CD4-positive, alpha-beta T cell treated with Interleukin-6 at 100 ng/mL for 8 hours (primary cell): ENCODE measurements at regions not wholly inside any gene's neighbourhood (a gene's known extent, or its start where the extent isn't known, plus 50 kb on each side); places are given as distances from the start of the nearest gene placed in this dataset.

ENCODE experiments used
- DNase-seq: peaks from one replicate; pipeline ENCODE4 v3.0.0-alpha.2; 2020; ENCODE audit warnings: mixed read lengths, low spot score

GRCh38 chr2:120919771-120920453 is 184.2 kb downstream of the GLI2 start:
- DNase-seq, result no peak

GRCh38 chr2:120920454-120921148 is 184.9 kb downstream of the GLI2 start:
- DNase-seq, result no peak

GRCh38 chr2:120921457-120921856 is 185.8 kb downstream of the GLI2 start:
- DNase-seq, result no peak

- DNase-seq, result no peak
Measured at GRCh38 chr2:120922571-120923332, 187.1 kb downstream of the GLI2 start.

- no peak for DNase-seq
Measured at GRCh38 chr2:120923426-120923825, 187.8 kb downstream of the GLI2 start.

- no peak for DNase-seq
Measured at GRCh38 chr2:120924924-120925323, 189.3 kb downstream of the GLI2 start.

- no peak for DNase-seq
Measured at GRCh38 chr2:120926463-120927264, 191.0 kb downstream of the GLI2 start.

- no peak for DNase-seq
Measured at GRCh38 chr2:120927265-120927628, 191.6 kb downstream of the GLI2 start.

- DNase-seq, result no peak
Measured at GRCh38 chr2:120929829-120930228, 194.2 kb downstream of the GLI2 start.

- no peak for DNase-seq
Measured at GRCh38 chr2:120930236-120930635, 194.6 kb downstream of the GLI2 start.

- DNase-seq, result no peak
Measured at GRCh38 chr2:120930864-120931263, 195.2 kb downstream of the GLI2 start.

GRCh38 chr2:120932472-120932871 is 196.8 kb downstream of the GLI2 start:
- DNase-seq, result no peak

GRCh38 chr2:120932881-120933280 is 197.2 kb downstream of the GLI2 start:
- DNase-seq, result no peak

- DNase-seq, result no peak
Measured at GRCh38 chr2:120933693-120934573, 198.3 kb downstream of the GLI2 start.

GRCh38 chr2:120934574-120935338 is 199.1 kb downstream of the GLI2 start:
- no peak for DNase-seq

GRCh38 chr2:120935339-120936313 is 200.0 kb downstream of the GLI2 start:
- DNase-seq, result no peak

- no peak for DNase-seq
Measured at GRCh38 chr2:120936476-120937334, 201.0 kb downstream of the GLI2 start.

- DNase-seq, result no peak
Measured at GRCh38 chr2:120937686-120938044, 202.0 kb downstream of the GLI2 start.
